Neural progenitor cell (in vitro differentiated cells): ENCODE measurements at regions not wholly inside any gene's neighbourhood (a gene's known extent, or its start where the extent isn't known, plus 50 kb on each side); places are given as distances from the start of the nearest gene placed in this dataset.

Experiments used
- DNase-seq: peaks from one replicate; pipeline ENCODE4 v3.0.0-alpha.2; 2016; ENCODE audit warnings: low spot score
- H2AFZ ChIP-seq: fragments of 200-600 bp; sonication (generic); replicated peaks from 2 replicates; pipeline ENCODE4 v1.6.1; 2016; ENCODE audit warnings: antibody characterized with exemption
- H3F3A ChIP-seq: fragments of 200-600 bp; sonication (generic); 2 replicates; pipeline ENCODE4 v1.6.1; 2016; ENCODE audit warnings: antibody characterized with exemption, low read depth
- H3K27ac ChIP-seq: fragments of 200-600 bp; sonication (generic); 2 replicates; pipeline ENCODE4 v1.5.1; 2016; ENCODE audit warnings: mild to moderate bottlenecking
- H3K27me3 ChIP-seq: fragments of 200-600 bp; sonication (generic); 2 replicates; pipeline ENCODE4 v1.6.1; 2016; ENCODE audit warnings: mild to moderate bottlenecking, moderate library complexity
- H3K36me3 ChIP-seq: fragments of 200-600 bp; sonication (generic); 2 replicates; pipeline ENCODE4 v1.5.1; 2016
- H3K4me1 ChIP-seq: fragments of 200-600 bp; sonication (generic); 2 replicates; pipeline ENCODE4 v1.6.1; 2016; ENCODE audit warnings: mixed run types
- H3K4me2 ChIP-seq: fragments of 200-600 bp; sonication (generic); 2 replicates; pipeline ENCODE4 v1.6.1; 2016
- H3K4me3 ChIP-seq: fragments of 200-600 bp; sonication (generic); 2 replicates; pipeline ENCODE4 v1.5.1; 2016
- H3K79me2 ChIP-seq: fragments of 200-600 bp; sonication (generic); 2 replicates; pipeline ENCODE4 v1.6.1; 2016; ENCODE audit warnings: low read depth
- H3K9ac ChIP-seq: fragments of 200-600 bp; sonication (generic); 2 replicates; pipeline ENCODE4 v1.6.1; 2016
- H3K9me3 ChIP-seq: fragments of 200-600 bp; sonication (generic); 2 replicates; pipeline ENCODE4 v1.5.1; 2016; ENCODE audit warnings: low read depth
- H4K20me1 ChIP-seq: fragments of 200-600 bp; sonication (generic); 2 replicates; pipeline ENCODE4 v1.6.1; 2016; ENCODE audit warnings: low read depth
- H3K27ac Mint-ChIP-seq: 3 replicates; pipeline ENCODE4 v1.8.0; 2021; ENCODE audit warnings: mixed read lengths
- H3K27me3 Mint-ChIP-seq: 2 replicates; pipeline ENCODE4 v1.8.0; 2022; ENCODE audit warnings: low read depth, mild to moderate bottlenecking, inconsistent platforms, moderate library complexity, mixed read lengths; ENCODE audit not compliant: insufficient read depth
- H3K36me3 Mint-ChIP-seq: 3 replicates; pipeline ENCODE4 v1.8.0; 2021; ENCODE audit warnings: mixed read lengths
- H3K4me1 Mint-ChIP-seq: 3 replicates; pipeline ENCODE4 v1.8.0; 2021; ENCODE audit warnings: mixed read lengths
- H3K4me3 Mint-ChIP-seq: 3 replicates; pipeline ENCODE4 v1.8.0; 2021; ENCODE audit warnings: mild to moderate bottlenecking, moderate library complexity, mixed read lengths
- H3K9me3 Mint-ChIP-seq: 3 replicates; pipeline ENCODE4 v1.8.0; 2020; ENCODE audit warnings: mixed read lengths
- CTCF ChIP-seq: fragments of 200-600 bp; sonication (generic); IDR thresholded peaks from 2 replicates; pipeline ENCODE4 v1.5.1; 2017; ENCODE audit warnings: antibody characterized with exemption, mild to moderate bottlenecking
- EZH2 ChIP-seq: fragments of 200-600 bp; sonication (generic); IDR thresholded peaks from 2 replicates; pipeline ENCODE4 v1.6.1; 2017; ENCODE audit warnings: antibody characterized with exemption, mild to moderate bottlenecking, moderate library complexity
- EZH2phosphoT487 ChIP-seq: fragments of 200-600 bp; sonication (generic); IDR thresholded peaks from 2 replicates; pipeline ENCODE4 v1.6.1; 2017; ENCODE audit warnings: antibody characterized with exemption

- H4K20me1 ChIP-seq: no peaks in the 10 kb centered on the region
- H3K36me3 ChIP-seq: no peaks in the 10 kb centered on the region
- H3K4me1 Mint-ChIP-seq: peaks cover 16% of the 10 kb centered on the region
- H2AFZ ChIP-seq: no peak overlapping the region
- no peaks in the 10 kb centered on the region for H3K9me3 ChIP-seq
- H3K27ac Mint-ChIP-seq: no peak overlapping the region
- peaks cover 14% of the 10 kb centered on the region for H3K27me3 Mint-ChIP-seq
- peaks cover 3% of the 10 kb centered on the region for H3K9me3 Mint-ChIP-seq
- H3K9ac ChIP-seq: no peak overlapping the region
- no peaks in the 10 kb centered on the region for H3K36me3 Mint-ChIP-seq
- no peak overlapping the region for H3K27ac ChIP-seq
- no peak overlapping the region for H3K4me2 ChIP-seq
- DNase-seq: no peak
- H3F3A ChIP-seq: no peaks in the 10 kb centered on the region
- H3K4me3 Mint-ChIP-seq: no peak overlapping the region
- no peak overlapping the region for H3K4me3 ChIP-seq
- H3K4me1 ChIP-seq: peaks cover 7% of the 10 kb centered on the region
- TF ChIP-seq EZH2phosphoT487: no peak
- TF ChIP-seq CTCF: no peak
- TF ChIP-seq EZH2: no peak
- H3K79me2 ChIP-seq: no peaks in the 10 kb centered on the region
- H3K27me3 ChIP-seq: no peaks in the 10 kb centered on the region
Observed at GRCh38 chr6:168249746-168250145, 69.8 kb downstream of the DACT2 start.

GRCh38 chr6:168248148-168248620, 71.4 kb downstream of the DACT2 start:
- DNase-seq: no peak
- H3K4me2 ChIP-seq: no peak overlapping the region
- H3K27ac Mint-ChIP-seq: no peak overlapping the region
- H3K27ac ChIP-seq: no peak overlapping the region
- H3K79me2 ChIP-seq: no peaks in the 10 kb centered on the region
- H3K27me3 Mint-ChIP-seq: peaks cover 13% of the 10 kb centered on the region
- no peaks in the 10 kb centered on the region for H3K27me3 ChIP-seq
- peaks cover 2% of the 10 kb centered on the region for H3K4me1 ChIP-seq
- H3K4me1 Mint-ChIP-seq: peaks cover 20% of the 10 kb centered on the region
- TF ChIP-seq EZH2phosphoT487 (no peak), EZH2 (no peak), CTCF (no peak)
- no peak overlapping the region for H2AFZ ChIP-seq
- H3F3A ChIP-seq: no peaks in the 10 kb centered on the region
- no peaks in the 10 kb centered on the region for H3K36me3 Mint-ChIP-seq
- no peaks in the 10 kb centered on the region for H3K36me3 ChIP-seq
- H3K4me3 ChIP-seq: no peak overlapping the region
- H3K9me3 ChIP-seq: no peaks in the 10 kb centered on the region
- no peaks in the 10 kb centered on the region for H4K20me1 ChIP-seq
- H3K9ac ChIP-seq: no peak overlapping the region
- H3K4me3 Mint-ChIP-seq: no peak overlapping the region
- no peaks in the 10 kb centered on the region for H3K9me3 Mint-ChIP-seq

- no peak for DNase-seq
- Histone ChIP-seq H3K9ac (no peak overlapping the region), H3K27me3 (no peaks in the 10 kb centered on the region), H3K27ac (no peak overlapping the region), H2AFZ (peak overlapping the region; percentile 20), H3K9me3 (no peaks in the 10 kb centered on the region), H3K79me2 (no peaks in the 10 kb centered on the region), H3K4me3 (no peak overlapping the region), H4K20me1 (no peaks in the 10 kb centered on the region), H3K4me2 (no peak overlapping the region), H3K4me1 (no peaks in the 10 kb centered on the region), H3K36me3 (no peaks in the 10 kb centered on the region), H3F3A (no peaks in the 10 kb centered on the region)
- H3K4me3 Mint-ChIP-seq: no peak overlapping the region
- H3K27ac Mint-ChIP-seq: no peak overlapping the region
- H3K36me3 Mint-ChIP-seq: no peaks in the 10 kb centered on the region
- no peak for TF ChIP-seq EZH2phosphoT487
- no peak for TF ChIP-seq EZH2
- no peak for TF ChIP-seq CTCF
- no peaks in the 10 kb centered on the region for H3K9me3 Mint-ChIP-seq
- H3K4me1 Mint-ChIP-seq: peaks cover 24% of the 10 kb centered on the region
- H3K27me3 Mint-ChIP-seq: peaks cover 13% of the 10 kb centered on the region
Observed at GRCh38 chr6:168247443-168248147, 72.0 kb downstream of the DACT2 start.
